Aorta (tissue), 5 donors: ENCODE measurements at regions not wholly inside any gene's neighbourhood (a gene's known extent, or its start where the extent isn't known, plus 50 kb on each side); places are given as distances from the start of the nearest gene placed in this dataset.

Experiments
- ATAC-seq: fragments of 200-7000 bp; cut with Tn5 transposase; one replicate; pipeline ENCODE4 v1.9.1; 2022; ENCODE audit warnings: moderate library complexity; ENCODE audit not compliant: low FRiP score
- DNase-seq, 2 donors: peaks; one replicate each; pipeline ENCODE4 v3.0.0-alpha.2; 2020
- H3K27ac ChIP-seq, 2 donors: one replicate each; pipeline ENCODE4 v1.5.1; 2013; ENCODE audit warnings: low read length in 2 of 2, mild to moderate bottlenecking in 2 of 2, moderate library complexity in 2 of 2, control low read depth in 1 of 2, inconsistent platforms in 1 of 2, low read depth in 1 of 2
- H3K27me3 ChIP-seq, 2 donors: one replicate each; pipeline ENCODE4 v1.6.1; 2013; ENCODE audit warnings: control low read depth in 1 of 2, low read length in 1 of 2, mild to moderate bottlenecking in 1 of 2, moderate library complexity in 1 of 2; ENCODE audit not compliant: insufficient read depth in 2 of 2, control insufficient read depth in 1 of 2
- H3K36me3 ChIP-seq, 2 donors: one replicate each; pipeline ENCODE4 v1.6.1; 2013; ENCODE audit warnings: control low read depth in 1 of 2, low read length in 1 of 2, mild to moderate bottlenecking in 1 of 2; ENCODE audit not compliant: insufficient read depth in 2 of 2, control insufficient read depth in 1 of 2
- H3K4me1 ChIP-seq, 2 donors: one replicate each; pipeline ENCODE4 v1.6.1; 2013; ENCODE audit warnings: low read length in 2 of 2, control low read depth in 1 of 2, mild to moderate bottlenecking in 1 of 2, moderate library complexity in 1 of 2; ENCODE audit not compliant: insufficient read depth in 2 of 2, control insufficient read depth in 1 of 2
- H3K4me3 ChIP-seq, 2 donors: one replicate each; pipeline ENCODE4 v1.5.1; 2013; ENCODE audit warnings: low read length in 2 of 2, control low read depth in 1 of 2, mild to moderate bottlenecking in 1 of 2
- H3K9me3 ChIP-seq: one replicate; pipeline ENCODE4 v1.6.1; 2013; ENCODE audit warnings: mild to moderate bottlenecking, low read length; ENCODE audit not compliant: control insufficient read depth
- WGBS, 2 donors: extraction: QIAGEN DNeasy Blood & Tissue Kit; methylation state at CpG; one replicate each; pipeline ENCODE4 v1.1.7; 2013; 5-methylcytosine and 5-hydroxymethylcytosine counted together
- intact Hi-C, 2 donors: fragments of 100-400 bp; cut with DNase I; formaldehyde crosslinking; loops; one replicate each; pipeline versions ENCODE4 v1.14.2 to v1.15.0; 2022
- donor health status: healthy with polysubstance abuse.
- donor health status: Bipolar disorder and iron deficiency.
- donor health status: DM: no; HTN: no; CAD: no.
- donor health status: DM: no; HTN: no; CAD: no.
- donor health status: DM: yes; HTN: yes; CAD: no.

DNA sequence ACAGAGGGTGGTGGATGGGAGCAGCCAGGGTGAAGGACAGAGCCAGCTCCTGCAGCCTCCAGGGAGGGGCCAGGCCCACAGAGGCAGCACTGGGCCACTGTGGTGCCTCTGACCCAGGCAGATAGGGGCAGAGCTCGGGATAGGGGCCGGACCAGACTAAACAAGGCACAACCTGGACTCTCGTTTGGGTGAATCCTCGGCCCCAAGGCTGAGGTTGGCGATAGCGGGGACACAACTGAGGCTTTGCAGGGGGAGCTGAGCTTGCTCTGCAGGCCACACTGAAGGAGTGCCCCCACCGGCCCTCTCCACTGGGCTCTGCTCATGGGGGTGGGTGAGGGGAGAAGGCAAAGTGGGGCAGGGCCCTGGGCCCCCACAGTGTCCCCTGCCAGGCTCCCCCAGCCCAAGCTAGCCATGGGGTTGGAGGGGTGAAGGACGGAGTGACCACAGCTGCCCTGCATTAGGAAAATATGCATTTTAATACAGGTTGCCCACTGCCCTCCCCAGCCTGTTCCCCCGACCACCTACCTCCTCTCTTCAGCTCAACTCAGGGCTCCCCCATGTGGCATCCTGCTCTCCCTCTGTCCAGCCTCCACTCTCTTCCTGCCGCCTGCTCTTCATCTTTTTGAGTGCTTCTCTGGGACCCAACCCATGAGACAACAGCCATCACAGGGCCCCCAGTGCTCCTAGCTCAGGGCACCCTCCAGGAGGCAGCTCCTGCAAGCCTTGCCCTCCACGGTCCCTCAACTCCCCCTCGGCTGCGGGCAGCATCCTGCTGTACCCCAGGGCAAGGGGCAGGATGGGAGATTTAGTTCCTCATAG is 152.8 kb downstream of the INHBB start:
- ATAC-seq = peak; percentile 21
- intact Hi-C loops = no loop called here

DNA sequence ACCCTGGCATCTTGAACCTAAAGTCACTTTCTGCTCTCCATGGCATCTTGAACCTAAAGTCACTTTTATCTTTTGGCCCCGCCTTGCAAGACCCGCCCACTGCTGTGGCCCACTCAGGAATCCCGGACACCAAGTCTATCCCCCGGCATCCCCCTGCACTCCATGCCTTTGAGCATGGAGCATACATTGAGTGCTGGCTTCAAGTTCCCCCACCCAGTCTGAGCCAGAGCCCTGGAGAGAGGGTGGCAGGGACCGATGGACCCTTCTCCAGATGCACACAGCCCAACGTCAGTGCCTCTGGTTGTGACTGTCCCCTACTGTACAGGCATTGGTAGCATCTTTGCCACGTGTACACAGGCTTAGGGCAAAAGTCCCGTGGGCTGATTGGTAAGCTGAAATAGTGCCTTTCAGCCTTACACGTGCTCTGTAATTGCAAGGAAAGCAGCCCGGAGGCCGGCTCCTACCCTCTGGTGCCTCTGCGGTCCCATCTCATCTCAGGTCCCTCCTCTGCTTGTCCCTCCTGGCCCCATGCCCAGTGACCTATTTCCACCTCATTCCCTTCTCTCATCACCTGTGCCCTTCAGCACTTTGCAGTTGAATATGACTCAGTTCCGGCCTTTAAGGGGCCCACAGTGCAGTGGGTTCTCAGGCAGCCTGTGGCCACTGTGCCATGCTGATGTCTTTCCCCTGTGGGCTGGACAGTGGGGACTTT is 154.0 kb downstream of the INHBB start:
- Histone ChIP-seq H3K27me3 (no peaks in the 10 kb centered on the region), H3K4me1 (no peaks in the 10 kb centered on the region), H3K9me3 (no peaks in the 10 kb centered on the region), H3K4me3 (no peak overlapping the region), H3K27ac (no peak overlapping the region), H3K36me3 (no peaks in the 10 kb centered on the region)
- no peak for ATAC-seq
- peak in 1 of 2 donors; percentile 56 for DNase-seq
- WGBS, 2 donors = 90% methylated on average over 13 of the region's 13 CpGs
- intact Hi-C loops = no loop called here

More for the DNA sequence above, 152.8 kb downstream of the INHBB start:
- no peaks in the 10 kb centered on the region for H3K27me3 ChIP-seq
- H3K4me1 ChIP-seq = no peaks in the 10 kb centered on the region
- H3K9me3 ChIP-seq = no peaks in the 10 kb centered on the region
- H3K4me3 ChIP-seq = no peak overlapping the region
- 81 to 87% methylated on average over 13 of the region's 13 CpGs for WGBS, 2 donors
- no peaks in the 10 kb centered on the region for H3K36me3 ChIP-seq
- DNase-seq = peak in 1 of 2 donors; percentile 51
- H3K27ac ChIP-seq = no peak overlapping the region

DNA sequence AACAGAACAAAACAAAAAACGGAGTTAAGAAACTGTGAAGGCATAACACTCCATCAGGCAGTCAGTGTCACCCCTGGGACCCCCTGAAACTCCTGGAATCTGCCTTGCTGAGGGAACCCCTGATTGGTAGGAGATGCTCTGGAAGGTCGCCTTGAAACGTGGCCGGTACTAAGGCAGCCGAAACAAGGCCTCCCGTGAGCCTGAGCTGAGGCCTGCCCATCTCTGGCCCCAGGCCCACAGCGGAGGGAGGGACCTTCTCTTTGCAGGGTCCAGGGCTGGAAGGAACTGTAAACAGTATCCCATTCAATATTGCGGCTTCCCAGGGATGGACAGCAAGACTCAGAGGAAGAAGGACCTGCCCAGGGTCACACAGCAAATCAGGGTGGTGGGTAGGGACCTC is 155.7 kb downstream of the INHBB start:
- Histone ChIP-seq H3K4me1 (no peaks in the 10 kb centered on the region), H3K4me3 (no peak overlapping the region), H3K36me3 (no peaks in the 10 kb centered on the region), H3K27me3 (no peaks in the 10 kb centered on the region), H3K9me3 (no peaks in the 10 kb centered on the region), H3K27ac (no peak overlapping the region)
- 92 to 95% methylated on average over 8 of the region's 8 CpGs for WGBS, 2 donors
- DNase-seq (peak in 1 of 2 donors; percentile 48), ATAC-seq (no peak)
- intact Hi-C loops = no loop called here

DNA sequence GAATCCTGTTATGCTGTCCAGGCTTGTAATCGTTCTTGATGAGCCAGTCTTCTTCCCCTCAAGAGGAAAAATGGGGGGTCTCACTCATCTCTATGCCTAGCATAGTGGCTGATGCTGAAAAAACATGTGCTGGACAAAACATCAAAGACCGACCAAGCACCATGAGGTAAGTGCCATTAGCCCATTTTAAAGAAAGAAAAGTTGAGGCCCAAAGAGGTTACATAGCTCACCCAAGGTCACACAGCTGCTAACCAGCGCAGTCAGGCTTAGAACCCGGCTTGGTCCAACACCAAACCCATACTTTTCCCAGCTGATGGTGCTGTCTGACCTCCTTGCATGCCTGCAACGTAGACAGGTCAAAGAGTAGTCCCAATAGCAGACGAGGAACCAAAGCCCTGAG is 156.4 kb downstream of the INHBB start:
- Histone ChIP-seq H3K9me3 (no peaks in the 10 kb centered on the region), H3K36me3 (no peaks in the 10 kb centered on the region), H3K27ac (no peak overlapping the region), H3K4me1 (no peaks in the 10 kb centered on the region), H3K4me3 (no peak overlapping the region), H3K27me3 (no peaks in the 10 kb centered on the region)
- WGBS, 2 donors = 91 to 92% methylated on average over 6 of the region's 6 CpGs
- intact Hi-C loops = no loop called here
- no peak for DNase-seq
- ATAC-seq = no peak

DNA sequence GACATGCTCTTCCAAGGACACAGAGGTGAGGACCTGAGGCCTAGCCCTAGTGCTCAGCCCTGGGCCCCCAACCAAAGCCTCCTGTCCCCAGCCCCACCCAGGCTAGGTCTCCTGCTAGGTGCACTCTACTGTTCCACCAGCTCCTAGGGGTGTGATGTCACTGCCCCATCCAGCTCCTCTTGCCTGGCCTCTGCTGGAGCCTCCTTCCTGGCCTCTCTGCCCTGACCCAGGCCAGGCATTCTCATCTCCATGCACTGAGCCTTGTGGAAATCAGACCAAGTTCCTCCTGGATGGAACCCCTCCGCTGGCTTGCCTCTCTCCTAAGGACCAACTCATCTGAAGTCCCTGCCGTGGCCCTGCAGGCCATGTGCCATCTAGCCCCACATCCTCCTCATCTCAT is 156.8 kb downstream of the INHBB start:
- 94 to 96% methylated on average over 2 of the region's 2 CpGs for WGBS, 2 donors
- Histone ChIP-seq H3K27me3 (no peaks in the 10 kb centered on the region), H3K4me1 (no peaks in the 10 kb centered on the region), H3K4me3 (no peak overlapping the region), H3K36me3 (no peaks in the 10 kb centered on the region), H3K27ac (no peak overlapping the region), H3K9me3 (no peaks in the 10 kb centered on the region)
- intact Hi-C loops = no loop called here
- ATAC-seq = no peak
- peak in 1 of 2 donors; percentile 64 for DNase-seq

DNA sequence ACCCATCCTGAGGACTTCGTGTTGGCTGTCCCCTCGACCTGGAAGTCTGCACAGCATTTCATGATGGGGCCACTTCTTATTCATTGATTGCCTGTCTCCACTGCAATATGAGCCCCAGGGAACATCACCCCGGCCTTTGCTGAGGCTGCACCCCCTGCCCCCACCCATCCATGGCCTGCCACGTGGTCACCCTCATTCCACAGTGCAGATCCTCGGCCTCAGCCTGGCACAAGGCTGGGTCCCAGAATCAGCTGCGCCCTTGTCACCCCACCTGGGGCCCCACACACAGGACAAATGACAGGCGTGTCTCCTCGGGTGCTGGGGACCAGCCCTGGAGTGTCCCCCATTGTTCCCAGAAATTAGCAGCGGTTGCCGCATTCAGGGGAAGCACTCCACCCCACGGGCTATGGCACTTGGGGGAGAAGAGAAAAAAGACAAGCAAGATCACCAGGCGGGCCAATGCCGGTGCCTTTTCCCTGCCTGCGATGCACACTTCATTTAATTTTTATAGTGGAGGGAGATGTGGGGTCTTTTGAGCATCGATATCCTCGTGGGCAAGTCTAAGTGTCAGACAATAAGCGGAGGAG is 157.4 kb downstream of the INHBB start:
- no peaks in the 10 kb centered on the region for H3K4me1 ChIP-seq
- DNase-seq (peak in 1 of 2 donors; percentile 59), ATAC-seq (no peak)
- H3K36me3 ChIP-seq = no peaks in the 10 kb centered on the region
- no peaks in the 10 kb centered on the region for H3K9me3 ChIP-seq
- H3K27ac ChIP-seq = no peak overlapping the region
- 93 to 94% methylated on average over 17 of the region's 17 CpGs for WGBS, 2 donors
- no peaks in the 10 kb centered on the region for H3K27me3 ChIP-seq
- H3K4me3 ChIP-seq = no peak overlapping the region
- intact Hi-C loops = no loop called here

DNA sequence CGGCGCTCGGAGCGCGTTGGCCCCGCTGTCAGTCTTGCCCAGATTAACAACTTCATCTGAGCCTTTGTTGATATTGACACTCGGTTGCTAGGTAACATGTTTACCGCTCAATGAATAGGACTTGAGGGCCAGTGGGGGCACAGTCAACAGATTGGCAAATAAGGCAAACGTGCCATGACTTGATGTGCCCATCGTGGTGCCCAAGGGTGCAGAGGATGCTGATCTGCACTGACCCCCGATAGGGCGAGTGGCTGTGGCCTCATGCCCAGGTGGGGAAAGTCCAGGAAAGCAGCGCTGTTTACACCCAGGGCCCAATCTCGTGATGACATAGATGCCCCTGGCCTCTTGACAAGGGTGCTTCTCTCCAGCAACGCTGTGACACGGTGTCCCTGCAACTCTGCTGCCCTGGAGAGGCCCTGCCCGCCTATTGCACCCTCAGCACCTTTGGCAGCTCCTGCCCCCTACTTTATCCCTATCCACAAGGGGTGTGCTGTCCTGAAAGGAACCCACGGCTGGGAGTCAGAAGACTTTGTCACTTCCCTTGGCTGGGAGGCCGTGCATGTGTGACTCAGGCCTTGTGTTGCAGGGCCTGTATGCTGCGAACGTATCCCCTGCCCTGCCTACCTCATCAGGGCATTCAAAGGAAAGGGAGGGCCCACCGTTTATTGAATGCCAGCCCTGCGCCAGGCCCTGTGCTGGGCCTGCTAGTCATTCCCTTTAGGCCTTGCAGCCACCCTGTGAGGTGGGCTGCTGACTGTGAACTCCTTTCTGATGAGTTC is 158.0 kb downstream of the INHBB start:
- Histone ChIP-seq H3K4me1 (no peaks in the 10 kb centered on the region), H3K36me3 (no peaks in the 10 kb centered on the region), H3K4me3 (no peak overlapping the region), H3K27ac (no peak overlapping the region), H3K27me3 (no peaks in the 10 kb centered on the region), H3K9me3 (no peaks in the 10 kb centered on the region)
- ATAC-seq = no peak
- intact Hi-C loops = no loop called here
- peak in 1 of 2 donors; percentile 68 for DNase-seq
- WGBS, 2 donors = 78 to 80% methylated on average over 23 of the region's 23 CpGs

DNA sequence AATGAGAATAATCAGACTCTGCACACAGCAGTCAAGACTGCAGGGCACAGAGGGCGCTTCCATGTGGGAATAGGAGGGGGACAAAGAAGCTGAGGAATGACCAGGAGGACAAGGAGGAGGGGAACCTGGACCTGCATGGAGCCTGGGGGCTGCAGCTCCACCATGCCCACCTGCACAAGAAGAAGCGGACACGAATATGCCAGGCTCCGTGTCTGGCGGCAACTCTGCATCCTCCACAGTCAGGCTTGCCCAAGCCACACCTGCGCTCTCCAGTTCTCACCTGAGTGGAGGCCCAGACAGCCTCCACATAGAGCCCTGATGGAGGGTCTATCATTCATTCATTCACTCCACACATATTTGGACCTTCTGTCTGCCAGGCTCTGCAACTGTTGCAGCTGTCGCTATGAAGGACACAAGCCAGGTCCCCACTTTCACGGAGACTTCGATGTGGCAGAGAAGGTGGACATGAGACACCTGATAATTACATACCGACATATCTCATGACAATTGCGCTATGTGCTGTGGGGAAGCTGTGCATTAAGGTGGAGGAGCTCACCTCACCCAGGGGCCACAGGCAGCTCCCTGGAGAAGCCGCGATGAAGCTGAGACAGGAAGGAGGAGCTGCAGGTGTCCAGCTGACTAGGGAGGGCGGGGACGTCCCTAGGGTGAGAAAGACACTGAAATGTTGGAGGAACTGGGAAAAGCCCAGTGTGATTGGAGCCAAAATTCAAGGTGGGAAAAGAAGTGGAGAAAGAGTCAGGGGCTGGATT is 159.2 kb downstream of the INHBB start:
- Histone ChIP-seq H3K9me3 (no peaks in the 10 kb centered on the region), H3K27me3 (no peaks in the 10 kb centered on the region), H3K4me1 (no peaks in the 10 kb centered on the region), H3K27ac (no peak overlapping the region), H3K36me3 (no peaks in the 10 kb centered on the region), H3K4me3 (no peak overlapping the region)
- WGBS, 2 donors = 97 to 98% methylated on average over 15 of the region's 15 CpGs
- intact Hi-C loops = no loop called here
- ATAC-seq (no peak), DNase-seq (peak in 1 of 2 donors; percentile 57)
